GM19328 (cell line): ENCODE measurements at regions not wholly inside any gene's neighbourhood (a gene's known extent, or its start where the extent isn't known, plus 50 kb on each side); places are given as distances from the start of the nearest gene placed in this dataset.
"Not testable (repeated sequence)": the region's sequence is repeated elsewhere in the genome, so short reads cannot be mapped to it uniquely, and the experiment has no call there.

Source experiments
- ATAC-seq: cut with Tn5 transposase; IDR thresholded peaks from one replicate; pipeline ENCODE4 v1.9.1; 2021; ENCODE audit warnings: mild to moderate bottlenecking, moderate library complexity; ENCODE audit not compliant: unreplicated experiment

DNA sequence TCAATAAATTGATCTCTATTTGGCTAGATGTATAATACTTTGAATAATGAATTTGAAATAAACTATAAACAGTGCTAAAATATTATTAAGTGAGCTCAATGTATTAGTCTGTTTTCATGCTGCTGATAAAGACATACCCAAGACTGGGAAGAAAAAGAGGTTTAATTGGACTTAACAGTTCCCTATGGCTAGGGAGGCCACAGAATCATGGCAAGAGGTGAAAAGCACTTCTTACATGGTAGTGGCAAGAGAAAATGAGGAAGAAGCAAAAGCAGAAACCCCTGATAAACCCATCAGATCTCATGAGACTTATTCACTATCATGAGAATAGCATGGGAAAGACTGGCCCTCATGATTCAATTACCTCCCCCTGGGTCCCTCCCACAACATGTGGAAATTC, 2092.4 kb upstream of the ACO1 start:
- ATAC-seq: not testable (repeated sequence)

DNA sequence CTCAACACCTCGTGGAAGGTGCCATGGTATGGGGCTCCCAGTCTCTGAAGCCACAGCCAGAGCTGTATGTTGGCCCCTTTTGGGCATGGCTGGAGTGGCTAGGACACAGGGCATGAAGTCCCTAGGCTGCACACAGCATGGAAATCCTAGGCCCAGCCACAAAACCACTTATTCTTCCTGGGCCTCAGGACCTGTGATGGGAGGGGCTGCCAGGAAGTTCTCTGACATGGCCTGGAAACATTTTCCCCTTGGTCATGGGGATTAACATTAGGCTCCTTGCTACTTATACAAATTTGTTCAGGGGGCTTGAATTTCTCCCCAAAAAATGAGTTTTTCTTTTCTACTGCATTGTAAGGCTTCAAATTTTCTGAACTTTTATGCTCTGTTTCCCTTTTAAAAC, 2091.2 kb upstream of the ACO1 start:
- ATAC-seq: no peak

GRCh38 chr9:30299126-30299780, 2085.2 kb upstream of the ACO1 start:
- no peak for ATAC-seq

DNA sequence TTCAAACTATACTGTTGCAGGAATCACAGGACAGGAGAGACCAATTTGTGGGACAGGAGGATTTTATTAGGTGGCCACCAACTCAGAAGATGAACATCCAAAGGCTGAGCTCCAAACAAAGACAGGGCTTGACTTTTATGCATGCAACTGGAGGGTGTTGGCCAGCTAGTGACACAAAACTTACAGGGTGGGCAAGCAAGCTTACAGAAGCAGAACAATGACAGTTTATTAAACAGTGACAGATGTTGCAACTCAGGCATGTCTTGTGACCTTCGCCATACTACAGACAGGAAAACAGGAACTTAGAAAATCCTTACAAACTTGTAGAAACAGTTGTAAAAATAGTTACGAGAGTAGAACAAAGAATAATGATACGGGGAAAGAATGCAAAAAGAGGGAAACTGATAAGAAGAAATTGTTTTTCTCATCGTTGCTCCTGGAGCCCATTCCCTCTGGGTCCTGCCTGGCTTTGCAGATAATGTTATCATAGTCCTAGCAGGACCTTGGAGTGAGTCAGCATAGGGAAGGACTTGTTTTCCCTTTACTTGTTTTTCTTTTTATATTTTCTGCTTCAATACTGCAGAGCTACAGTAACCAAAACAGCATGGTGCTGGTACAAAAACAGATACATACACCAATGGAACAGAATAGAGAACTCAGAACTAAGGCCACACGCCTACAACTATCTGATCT, 2083.0 kb upstream of the ACO1 start:
- no peak for ATAC-seq

DNA sequence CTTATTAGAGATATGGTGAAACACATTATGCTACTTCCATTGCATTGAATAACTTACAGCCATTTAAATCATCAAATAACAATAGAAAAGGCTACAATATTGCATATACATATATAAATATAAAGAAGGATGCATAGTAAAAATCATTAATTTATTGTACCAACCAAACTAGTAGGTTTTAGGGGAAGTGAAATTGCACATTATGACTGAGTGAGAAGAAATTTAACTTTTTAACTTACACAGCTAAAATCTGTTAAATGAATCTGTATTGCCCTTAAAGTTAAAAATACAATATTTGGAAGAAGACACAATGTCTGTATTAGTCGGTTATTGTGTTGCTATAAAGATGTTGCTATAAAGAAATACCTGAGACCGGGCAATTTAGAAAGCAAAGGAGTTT, 2073.7 kb upstream of the ACO1 start:
- ATAC-seq: no peak

DNA sequence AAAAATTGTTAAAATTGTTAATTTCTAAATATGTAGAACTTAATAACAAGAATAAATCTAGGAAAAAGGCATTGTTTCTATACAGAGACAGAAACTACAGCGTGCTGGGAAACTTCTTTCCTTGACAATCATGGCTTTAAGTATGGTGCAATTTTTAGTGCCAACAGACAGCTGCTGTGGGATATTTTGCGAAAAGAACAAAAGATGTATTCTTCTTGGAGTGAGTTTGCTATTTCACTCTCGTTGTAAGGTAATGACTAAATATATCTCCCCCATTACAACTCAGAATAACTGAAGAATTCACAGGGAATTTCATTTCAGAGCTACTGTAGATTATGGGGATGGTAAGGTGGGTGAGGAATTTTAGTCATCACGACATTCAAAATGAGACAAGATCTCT, 2055.0 kb upstream of the ACO1 start:
- ATAC-seq: no peak

DNA sequence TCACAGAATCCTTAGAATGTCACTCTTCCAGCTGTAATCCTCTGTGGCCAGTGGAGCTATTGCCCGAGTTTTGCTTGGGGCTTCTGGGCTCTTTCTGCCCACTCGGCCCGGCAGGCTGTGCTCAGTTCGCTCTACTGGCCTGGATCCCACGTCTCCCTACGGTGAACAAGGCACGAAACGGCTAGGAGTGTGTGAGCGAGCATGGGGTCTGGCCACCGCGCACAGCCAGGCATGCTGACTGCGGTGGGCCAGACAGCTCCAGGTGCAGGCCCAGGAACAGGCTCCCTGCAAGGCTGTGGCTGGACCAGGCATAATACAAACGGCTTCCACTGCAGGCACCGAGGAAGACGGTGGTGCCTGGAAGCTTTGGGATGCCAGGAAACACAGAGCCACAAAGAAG, 2035.5 kb upstream of the ACO1 start:
- no peak for ATAC-seq

- no peak for ATAC-seq
Observed at GRCh38 chr9:30349526-30350513, 2034.6 kb upstream of the ACO1 start.

- ATAC-seq: no peak
Observed at GRCh38 chr9:30356221-30356620, 2028.2 kb upstream of the ACO1 start.

DNA sequence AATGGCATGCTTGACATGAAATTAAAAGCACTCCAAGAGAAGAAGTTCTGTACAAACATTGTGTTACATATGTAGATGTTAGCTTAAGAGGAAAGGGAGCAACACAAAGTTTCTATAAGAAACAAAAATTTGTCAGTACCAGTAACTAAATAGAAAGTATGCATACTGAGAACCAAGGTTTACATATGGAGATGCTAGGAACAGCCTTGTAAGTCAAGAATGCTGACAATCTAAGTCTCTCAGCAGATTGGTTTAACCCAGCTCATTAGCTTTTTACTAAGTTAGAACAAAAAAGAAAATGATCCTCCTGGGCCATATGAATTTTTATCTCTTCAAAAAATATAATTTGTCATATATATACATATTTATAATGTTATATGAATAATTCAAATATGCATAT, 2022.1 kb upstream of the ACO1 start:
- no peak for ATAC-seq

GRCh38 chr9:30366140-30366539, 2018.3 kb upstream of the ACO1 start:
- ATAC-seq: not testable (repeated sequence)

- no peak for ATAC-seq
Observed at GRCh38 chr9:30382271-30382670, 2002.2 kb upstream of the ACO1 start.

DNA sequence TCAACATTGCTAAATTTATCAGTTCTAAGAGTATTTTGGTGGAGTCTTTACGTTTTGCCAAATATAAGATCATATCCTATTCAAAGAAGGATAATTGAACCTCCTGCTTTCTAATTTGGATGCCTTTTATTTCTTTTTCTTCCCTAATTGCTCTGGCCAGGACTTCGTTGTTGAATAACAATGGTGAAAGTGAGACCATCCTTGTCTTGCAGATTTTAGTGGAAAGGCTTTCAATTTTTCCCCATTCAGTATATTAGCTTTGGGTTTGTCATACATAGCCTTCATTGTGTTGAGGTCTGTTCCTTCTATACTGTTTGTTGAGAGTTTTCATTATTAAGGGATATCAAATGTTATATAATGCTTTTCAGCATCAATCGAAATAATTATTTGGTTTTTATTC, 1974.2 kb upstream of the ACO1 start:
- ATAC-seq: no peak

GRCh38 chr9:30411571-30411970, 1972.9 kb upstream of the ACO1 start:
- ATAC-seq: no peak

DNA sequence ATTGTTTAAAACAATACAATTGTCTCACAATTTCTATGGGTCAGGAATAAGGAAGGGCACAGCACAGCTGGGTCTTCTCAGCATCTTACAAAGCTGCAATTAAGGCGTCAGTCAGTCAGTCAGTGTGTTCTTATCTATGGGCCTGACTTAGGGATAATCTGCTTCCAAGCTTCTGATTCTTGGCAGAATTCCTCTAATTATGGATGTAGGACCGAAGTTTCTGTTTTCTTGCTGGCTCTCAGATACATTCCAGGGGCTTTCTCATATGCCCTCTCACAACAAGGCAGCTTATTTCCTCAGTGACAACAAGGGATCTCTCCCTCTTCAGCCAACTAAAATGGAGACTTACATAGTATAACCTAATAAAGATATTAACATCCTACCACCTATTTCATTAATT, 1925.3 kb upstream of the ACO1 start:
- no peak for ATAC-seq

DNA sequence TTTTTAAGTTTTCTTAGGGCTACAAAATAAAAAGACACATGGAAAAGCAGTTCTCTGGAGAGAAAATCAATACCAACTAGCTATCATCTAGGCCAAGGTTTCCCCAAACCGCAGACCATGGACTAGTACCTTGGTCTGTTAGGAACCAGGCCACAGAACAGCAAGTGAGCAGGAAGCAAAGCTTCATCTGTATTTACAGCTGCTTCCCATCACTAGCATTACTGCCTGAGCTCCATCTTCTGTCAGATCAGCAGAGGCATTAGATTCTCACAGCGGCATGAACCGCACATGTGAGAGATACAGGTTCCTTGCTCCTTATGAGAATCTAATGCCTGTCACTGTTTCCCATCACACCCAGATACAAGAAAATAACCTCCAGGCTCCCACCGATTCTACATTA, 1907.6 kb upstream of the ACO1 start:
- no peak for ATAC-seq

GRCh38 chr9:30478684-30479083, 1905.8 kb upstream of the ACO1 start:
- ATAC-seq: no peak

DNA sequence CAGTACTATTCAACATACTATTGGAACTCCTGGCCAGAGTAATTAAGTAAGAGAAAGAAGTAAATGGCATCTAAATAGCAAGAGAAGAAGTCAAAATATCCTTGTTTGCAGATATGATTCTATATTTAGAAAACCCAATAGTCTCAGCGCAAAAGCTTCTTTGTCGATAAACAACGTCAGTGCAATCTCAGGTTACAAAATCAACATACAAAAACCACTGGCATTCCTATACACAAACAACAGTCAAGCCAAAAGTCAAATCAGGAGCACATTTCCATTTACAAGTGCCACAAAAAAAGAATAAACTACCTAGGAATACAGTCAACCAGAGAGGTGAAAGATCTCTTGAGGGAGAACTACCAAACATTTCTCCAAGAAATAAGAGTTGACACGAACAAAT, 1901.9 kb upstream of the ACO1 start:
- no peak for ATAC-seq

GRCh38 chr9:30484690-30485089, 1899.8 kb upstream of the ACO1 start:
- ATAC-seq: no peak

DNA sequence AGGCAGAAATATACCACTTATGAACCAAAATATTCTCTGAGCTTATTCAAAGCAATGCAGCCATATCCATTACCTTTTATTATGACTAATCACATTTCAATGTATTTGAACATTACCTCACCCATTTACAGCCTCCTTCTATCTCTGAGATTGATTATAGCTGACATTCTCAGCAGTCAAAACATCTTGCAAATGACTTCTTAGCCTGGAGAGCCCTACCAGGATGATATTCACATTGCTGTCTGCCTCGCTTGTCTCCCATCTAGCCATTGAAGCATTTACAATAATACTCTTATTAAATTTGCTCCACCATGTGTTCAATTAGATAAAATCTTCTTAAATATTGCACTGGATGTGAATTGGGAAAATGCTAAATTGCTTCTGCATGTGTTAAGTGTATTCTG, 1879.9 kb upstream of the ACO1 start:
- no peak for ATAC-seq

- ATAC-seq: no peak
Observed at GRCh38 chr9:30505311-30505710, 1879.1 kb upstream of the ACO1 start.

- ATAC-seq: no peak
Observed at GRCh38 chr9:30506749-30507148, 1877.7 kb upstream of the ACO1 start.
